PC-3 (cell line): ENCODE measurements at regions not wholly inside any gene's neighbourhood (a gene's known extent, or its start where the extent isn't known, plus 50 kb on each side); places are given as distances from the start of the nearest gene placed in this dataset.

Experiments
- EZH2 ChIP-seq: fragments of 300-600 bp; sonication (generic); IDR thresholded peaks from one replicate; pipeline ENCODE4 v1.6.1; 2017; ENCODE audit warnings: antibody characterized with exemption, mild to moderate bottlenecking, low read length; ENCODE audit not compliant: unreplicated experiment
- EZH2phosphoT487 ChIP-seq: fragments of 300-600 bp; sonication (generic); IDR thresholded peaks from 2 replicates; pipeline ENCODE4 v1.6.1; 2018; ENCODE audit warnings: mild to moderate bottlenecking, antibody characterized with exemption, low read length, borderline replicate concordance
- TF ChIP-seq, protein P1 (sequence below): fragments of 300-600 bp; sonication (generic); conservative IDR thresholded peaks from 2 replicates; pipeline ENCODE4 v1.5.1; 2017; ENCODE audit warnings: antibody characterized with exemption, low read depth, mild to moderate bottlenecking, low read length

DNA sequence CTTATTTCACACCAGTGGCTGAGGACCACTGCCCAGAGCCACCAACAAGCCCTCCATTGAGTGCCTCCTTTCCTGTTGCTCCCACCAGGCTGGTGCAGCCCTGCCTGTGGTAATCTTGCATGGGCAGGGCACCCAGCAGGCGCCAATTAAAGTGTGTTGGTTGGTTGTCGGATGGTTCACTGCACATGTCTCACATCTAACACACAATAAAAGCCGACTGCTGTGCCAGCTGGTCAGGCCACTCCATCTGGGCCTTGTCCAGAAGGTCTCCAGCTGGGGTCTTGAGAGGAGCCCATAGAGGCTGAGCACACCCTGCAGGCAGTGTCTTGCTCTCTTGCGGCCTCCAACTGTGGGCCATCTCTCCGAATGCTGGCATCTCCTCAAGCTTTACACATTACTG lies 494.8 kb upstream of the KLHL29 start:
- TF ChIP-seq, protein P1, sequence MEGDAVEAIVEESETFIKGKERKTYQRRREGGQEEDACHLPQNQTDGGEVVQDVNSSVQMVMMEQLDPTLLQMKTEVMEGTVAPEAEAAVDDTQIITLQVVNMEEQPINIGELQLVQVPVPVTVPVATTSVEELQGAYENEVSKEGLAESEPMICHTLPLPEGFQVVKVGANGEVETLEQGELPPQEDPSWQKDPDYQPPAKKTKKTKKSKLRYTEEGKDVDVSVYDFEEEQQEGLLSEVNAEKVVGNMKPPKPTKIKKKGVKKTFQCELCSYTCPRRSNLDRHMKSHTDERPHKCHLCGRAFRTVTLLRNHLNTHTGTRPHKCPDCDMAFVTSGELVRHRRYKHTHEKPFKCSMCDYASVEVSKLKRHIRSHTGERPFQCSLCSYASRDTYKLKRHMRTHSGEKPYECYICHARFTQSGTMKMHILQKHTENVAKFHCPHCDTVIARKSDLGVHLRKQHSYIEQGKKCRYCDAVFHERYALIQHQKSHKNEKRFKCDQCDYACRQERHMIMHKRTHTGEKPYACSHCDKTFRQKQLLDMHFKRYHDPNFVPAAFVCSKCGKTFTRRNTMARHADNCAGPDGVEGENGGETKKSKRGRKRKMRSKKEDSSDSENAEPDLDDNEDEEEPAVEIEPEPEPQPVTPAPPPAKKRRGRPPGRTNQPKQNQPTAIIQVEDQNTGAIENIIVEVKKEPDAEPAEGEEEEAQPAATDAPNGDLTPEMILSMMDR: no peak
- no peak for TF ChIP-seq EZH2
- no peak for TF ChIP-seq EZH2phosphoT487
